Islet of Langerhans (tissue), 1 donor: ENCODE measurements at regions not wholly inside any gene's neighbourhood (a gene's known extent, or its start where the extent isn't known, plus 50 kb on each side); places are given as distances from the start of the nearest gene placed in this dataset.
"Not testable (repeated sequence)": the region's sequence is repeated elsewhere in the genome, so short reads cannot be mapped to it uniquely, and the experiment has no call there.

Source experiments
- FAIRE-seq: peaks from one replicate; lab custom pipeline; 2011; peaks lifted over from hg19 to GRCh38; lab: Jason Lieb, UNC

- FAIRE-seq: no peak
These were observed 87.7 kb upstream of the ATP1B1 start for GRCh38 chr1:169018751-169019150.

GRCh38 chr1:169019419-169020058 lies 87.0 kb upstream of the ATP1B1 start:
- FAIRE-seq: no peak

GRCh38 chr1:169020684-169021083 lies 85.8 kb upstream of the ATP1B1 start:
- FAIRE-seq: no peak

GRCh38 chr1:169022648-169023047 lies 83.8 kb upstream of the ATP1B1 start:
- no peak for FAIRE-seq

- FAIRE-seq: no peak
These were observed 82.2 kb upstream of the ATP1B1 start for GRCh38 chr1:169024255-169024654.

DNA sequence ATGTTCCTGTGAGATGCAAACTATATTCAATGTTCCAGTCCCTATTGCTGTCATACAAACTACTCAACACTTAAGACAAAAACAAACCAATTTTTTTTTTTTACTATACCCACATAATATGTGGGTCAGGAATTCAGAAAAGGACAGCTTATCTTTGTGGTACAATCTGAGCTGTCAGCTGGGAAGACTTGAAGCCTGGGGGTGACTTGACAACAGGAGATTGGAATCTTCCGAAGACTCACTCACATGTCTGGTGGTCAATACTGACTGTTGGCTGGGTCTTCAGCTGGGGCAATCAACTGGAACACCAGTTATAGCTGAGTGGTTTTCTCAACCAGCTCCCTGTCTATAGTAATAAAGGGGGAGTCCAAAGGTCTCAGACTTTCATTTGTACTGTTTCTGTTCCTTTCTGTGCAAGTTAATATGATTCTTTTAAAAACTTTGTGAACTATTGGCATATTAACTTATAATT lies 81.7 kb upstream of the ATP1B1 start:
- FAIRE-seq: no peak

DNA sequence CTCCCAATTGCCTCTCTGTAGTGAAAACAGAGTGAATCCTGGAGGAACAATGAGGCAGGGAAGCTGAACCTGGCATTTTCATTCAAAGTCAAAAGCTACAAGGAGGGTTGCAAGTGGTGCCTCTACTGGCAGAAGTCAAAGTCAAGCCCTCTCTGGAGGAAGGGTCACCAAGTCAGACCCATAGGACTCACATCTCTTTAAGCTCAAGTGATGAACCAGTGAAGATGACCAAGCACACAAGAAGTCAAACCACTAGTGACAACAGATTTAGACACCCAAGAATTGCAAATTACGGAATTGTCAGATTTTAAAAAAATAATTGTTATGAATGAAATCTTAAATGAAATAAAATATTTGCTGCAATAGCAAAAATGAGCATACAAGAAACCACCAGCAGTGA lies 81.1 kb upstream of the ATP1B1 start:
- no peak for FAIRE-seq

DNA sequence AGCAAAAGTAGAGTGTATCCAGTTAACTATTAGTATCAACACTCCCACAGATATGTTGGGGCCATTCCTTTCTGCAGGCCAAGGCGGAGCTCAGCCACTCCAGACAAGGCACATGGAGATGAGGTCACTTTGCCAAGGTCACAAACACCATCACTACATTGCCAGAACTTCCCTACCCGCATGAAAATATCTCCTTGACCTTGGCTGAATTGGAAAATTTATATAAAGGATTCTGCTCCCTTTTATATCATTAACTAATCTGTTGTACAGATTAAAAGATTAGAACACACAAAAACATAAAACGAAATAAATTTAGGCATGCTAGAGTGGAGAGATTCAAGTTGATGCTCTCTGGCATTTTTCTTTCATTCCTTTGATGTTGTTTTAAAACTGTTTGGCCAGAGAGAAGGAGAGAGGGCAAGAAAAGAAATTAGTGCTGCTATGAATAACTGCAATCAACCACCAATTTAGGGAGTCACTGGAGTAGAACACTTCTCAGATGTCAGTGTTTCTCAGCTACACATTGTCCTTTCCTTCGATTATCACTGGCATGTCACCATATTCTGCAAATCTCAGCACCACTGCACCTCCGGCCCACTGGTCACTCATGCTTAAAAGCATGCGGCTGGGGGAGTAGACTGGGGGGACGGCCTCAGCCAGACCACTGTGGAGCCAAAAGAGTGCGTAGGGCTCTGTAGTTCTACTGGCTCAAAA lies 78.7 kb upstream of the ATP1B1 start:
- FAIRE-seq: no peak

DNA sequence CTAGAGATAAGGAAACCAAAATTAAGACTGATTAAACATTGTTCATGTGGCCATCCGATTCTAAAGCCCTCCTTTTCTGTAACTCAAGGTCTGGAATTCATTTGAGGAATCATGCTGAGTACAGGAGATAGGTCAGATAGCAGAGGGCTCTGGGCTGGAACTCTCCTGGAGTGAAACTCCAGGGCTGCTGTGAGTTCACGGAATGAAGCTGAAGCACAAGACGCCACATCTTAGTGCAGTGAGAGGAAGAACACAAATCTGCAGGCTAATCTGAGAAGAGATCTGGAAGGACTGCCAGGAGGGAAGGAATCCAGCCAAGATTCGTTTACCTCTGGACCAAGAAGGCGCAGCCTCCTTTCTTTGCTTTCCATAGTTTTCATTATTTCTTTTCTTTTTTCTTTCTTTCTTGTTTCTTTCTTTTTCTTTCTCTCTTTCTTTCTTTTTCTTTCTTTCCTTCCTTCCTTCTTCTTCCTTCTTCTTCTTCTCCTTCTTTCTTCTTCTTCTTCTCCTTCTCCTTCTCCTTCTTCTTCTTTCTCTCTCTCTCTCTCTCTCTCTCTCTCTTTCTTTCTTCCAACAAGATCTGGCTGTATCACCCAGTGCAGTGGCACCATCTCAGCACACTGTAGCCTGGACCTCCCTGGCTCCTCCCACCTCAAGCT lies 74.8 kb upstream of the ATP1B1 start:
- no peak for FAIRE-seq

GRCh38 chr1:169041366-169041765 lies 65.1 kb upstream of the ATP1B1 start:
- FAIRE-seq: no peak

GRCh38 chr1:169042377-169042776 lies 64.1 kb upstream of the ATP1B1 start:
- no peak for FAIRE-seq

DNA sequence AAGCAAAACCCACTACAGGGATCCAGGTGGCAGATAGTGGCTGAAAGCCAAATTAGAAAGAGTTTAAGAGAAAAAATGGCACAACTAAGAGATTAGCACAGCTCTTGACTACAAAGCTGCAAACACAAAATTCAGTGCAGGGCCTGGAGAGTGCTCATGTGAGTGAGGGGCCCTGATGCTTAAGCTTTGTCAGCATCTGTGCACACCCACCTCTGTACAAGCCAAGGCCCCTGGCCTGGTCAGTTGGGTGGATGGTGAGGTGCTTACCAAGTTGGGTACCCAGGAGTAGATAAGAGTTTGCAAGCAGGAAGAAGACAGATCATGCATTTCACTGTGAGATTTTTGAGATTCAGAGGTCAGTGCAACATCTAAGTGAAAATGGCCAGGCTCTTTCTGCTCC lies 62.7 kb upstream of the ATP1B1 start:
- no peak for FAIRE-seq

DNA sequence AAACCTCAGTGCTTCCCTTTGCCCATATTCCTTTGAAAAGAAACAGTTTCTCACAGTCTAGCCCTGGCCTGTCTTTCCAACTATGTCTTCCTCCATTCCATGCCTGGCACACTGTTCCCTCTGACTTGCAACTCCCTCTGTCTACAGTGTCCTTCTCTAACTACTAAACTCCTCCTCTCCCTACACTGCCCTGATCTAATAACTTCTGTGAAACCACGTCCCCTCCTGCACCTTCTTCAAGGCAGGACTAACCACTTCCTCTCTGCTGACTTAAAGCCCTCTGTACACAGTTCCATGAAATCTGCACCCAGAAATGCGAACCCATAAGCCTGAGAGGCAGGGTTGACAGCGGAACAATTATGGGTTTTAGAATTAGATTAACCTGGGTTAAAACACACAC lies 62.2 kb upstream of the ATP1B1 start:
- no peak for FAIRE-seq

GRCh38 chr1:169044971-169045370 lies 61.5 kb upstream of the ATP1B1 start:
- FAIRE-seq: no peak

- no peak for FAIRE-seq
These were observed 59.8 kb upstream of the ATP1B1 start for GRCh38 chr1:169046671-169047070.

DNA sequence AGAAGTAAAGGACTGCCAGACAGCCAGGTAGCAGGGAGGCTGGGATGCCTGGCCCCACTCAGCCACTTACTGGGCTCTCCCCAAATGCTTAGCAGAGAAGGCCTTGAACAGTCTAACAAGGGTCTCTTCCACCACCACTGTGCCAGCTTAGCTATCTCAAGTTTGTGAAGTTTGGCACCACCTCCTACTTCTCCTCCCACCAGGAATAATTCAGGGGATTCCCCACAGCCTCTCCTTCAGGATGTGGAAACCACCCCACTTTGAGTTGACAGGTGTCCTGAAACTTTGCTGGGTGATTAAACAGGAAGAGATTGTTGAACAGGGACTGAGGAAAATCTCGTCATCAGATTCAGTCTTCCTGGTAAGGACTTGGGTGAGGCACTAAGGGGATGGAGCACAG lies 59.4 kb upstream of the ATP1B1 start:
- FAIRE-seq: no peak

DNA sequence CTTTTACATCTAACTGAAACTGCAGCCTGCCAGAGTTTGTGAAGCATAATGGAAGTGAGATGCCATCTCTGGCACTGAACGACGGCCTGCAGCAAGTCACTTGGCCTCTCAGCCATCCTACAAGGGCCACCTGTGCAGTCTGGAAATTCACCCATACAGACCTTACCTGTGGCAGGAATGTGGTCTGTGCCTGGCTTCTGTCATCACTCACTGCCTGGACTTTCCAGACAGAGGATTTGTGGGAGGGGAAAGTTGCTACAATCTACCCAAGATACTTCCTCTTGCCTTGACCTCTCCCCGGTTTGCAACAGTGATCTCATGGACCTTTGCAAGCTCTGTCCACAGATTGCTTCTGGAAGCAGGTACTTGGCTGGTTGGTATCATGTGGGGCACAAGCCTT lies 58.4 kb upstream of the ATP1B1 start:
- FAIRE-seq: no peak

GRCh38 chr1:169049258-169049938 lies 57.1 kb upstream of the ATP1B1 start:
- FAIRE-seq: no peak

DNA sequence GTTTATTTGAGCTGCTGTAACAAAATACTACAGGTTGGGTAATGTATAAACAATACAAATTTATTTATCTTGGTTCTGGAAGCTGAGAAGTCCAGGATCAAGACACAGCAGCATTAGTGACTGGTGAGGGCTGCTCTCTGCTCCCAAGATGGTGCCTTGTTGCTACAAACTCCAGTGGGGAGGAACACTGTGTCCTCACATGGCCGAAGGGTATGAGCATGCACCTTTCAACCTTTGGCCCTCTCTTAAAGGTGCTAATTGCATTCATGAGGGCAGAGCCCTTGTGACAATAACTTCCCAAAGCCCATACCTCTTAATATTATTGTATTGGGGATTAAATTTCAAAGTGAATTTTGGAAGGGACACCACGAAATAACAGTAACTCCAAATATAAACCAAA lies 55.3 kb upstream of the ATP1B1 start:
- FAIRE-seq: no peak

- FAIRE-seq: not testable (repeated sequence)
These were observed 54.3 kb upstream of the ATP1B1 start for GRCh38 chr1:169052171-169052570.

GRCh38 chr1:169052727-169053126 lies 53.8 kb upstream of the ATP1B1 start:
- FAIRE-seq: no peak

GRCh38 chr1:169053196-169053595 lies 53.3 kb upstream of the ATP1B1 start:
- no peak for FAIRE-seq
